NCI-H1092 (cell line): ENCODE measurements at regions not wholly inside any gene's neighbourhood (a gene's known extent, or its start where the extent isn't known, plus 50 kb on each side); places are given as distances from the start of the nearest gene placed in this dataset.
"Not testable (repeated sequence)": the region's sequence is repeated elsewhere in the genome, so short reads cannot be mapped to it uniquely, and the experiment has no call there.

ENCODE experiments used
- DNase-seq: peaks from one replicate; lab custom pipeline; 2025; lab: John Stamatoyannopoulos, UW

GRCh38 chr15:100767001-100767825, 112.4 kb upstream of the ALDH1A3 start:
- no peak for DNase-seq

DNA sequence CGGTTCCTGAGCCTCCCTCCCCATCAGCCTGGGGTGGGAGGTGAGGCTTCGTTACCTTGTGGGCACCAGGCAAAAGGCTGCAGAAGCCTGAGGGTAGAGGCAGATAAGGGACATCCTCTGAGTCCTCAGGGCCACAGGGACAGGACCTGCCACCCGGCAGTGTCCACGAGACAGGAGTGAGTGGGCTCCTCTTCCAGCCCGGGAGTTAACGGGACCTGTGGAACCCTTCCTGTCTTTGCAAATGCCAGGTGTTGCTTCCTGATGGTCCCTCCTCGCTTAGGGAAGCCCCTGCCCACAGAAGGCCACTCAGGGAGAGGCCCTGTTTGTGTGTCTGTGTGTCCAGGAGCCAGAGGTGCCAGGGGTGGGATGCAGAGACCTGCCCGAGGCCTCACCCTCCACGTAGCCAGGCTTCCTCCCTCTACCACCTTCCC, 111.1 kb upstream of the ALDH1A3 start:
- no peak for DNase-seq

- no peak for DNase-seq
Observed at GRCh38 chr15:100769043-100769974, 110.3 kb upstream of the ALDH1A3 start.

GRCh38 chr15:100769975-100770340, 109.7 kb upstream of the ALDH1A3 start:
- no peak for DNase-seq

DNA sequence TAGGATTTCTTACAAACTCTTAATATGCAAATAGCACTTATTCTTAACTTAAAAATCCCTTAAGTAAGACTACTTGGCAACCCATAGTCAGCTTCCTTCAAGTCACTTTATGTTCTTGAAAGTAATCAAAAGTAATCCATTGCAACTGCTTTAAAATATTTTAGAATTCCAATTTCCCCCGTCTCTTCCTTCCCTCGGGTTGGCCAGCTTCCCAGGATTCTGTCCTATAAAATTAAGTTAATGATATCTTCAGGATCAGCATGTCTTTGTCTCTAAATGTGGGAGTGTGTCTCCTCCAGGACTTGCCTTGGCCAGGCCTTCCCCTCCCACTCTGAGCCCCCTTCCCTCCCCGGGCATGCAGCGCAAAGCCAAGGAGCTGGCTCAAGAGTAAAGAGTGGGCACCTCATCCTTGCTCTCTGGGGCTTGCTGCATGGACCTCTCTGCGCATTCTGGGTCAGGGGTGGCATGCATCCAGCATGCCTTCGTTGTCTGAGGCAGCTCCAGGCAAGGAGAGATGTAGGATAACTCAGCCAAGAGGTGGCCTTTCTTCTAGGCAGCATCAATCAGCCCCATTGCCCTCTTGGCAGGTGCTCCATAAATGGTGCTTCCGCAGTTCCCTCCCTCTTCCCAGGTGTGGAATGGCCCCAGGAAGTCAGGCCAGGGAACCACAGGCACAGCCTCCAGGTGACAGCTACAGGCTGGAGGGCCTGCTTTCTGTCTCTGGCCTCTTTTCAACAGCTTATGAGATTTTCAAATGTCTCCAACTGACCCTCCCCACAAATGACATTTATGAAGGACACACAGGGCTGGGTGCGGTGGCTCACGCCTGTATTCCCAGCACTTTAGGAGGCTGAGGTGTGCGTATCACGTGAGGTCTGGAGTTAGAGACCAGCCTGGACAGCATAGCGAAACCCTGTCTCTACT, 108.7 kb upstream of the ALDH1A3 start:
- DNase-seq: no peak

DNA sequence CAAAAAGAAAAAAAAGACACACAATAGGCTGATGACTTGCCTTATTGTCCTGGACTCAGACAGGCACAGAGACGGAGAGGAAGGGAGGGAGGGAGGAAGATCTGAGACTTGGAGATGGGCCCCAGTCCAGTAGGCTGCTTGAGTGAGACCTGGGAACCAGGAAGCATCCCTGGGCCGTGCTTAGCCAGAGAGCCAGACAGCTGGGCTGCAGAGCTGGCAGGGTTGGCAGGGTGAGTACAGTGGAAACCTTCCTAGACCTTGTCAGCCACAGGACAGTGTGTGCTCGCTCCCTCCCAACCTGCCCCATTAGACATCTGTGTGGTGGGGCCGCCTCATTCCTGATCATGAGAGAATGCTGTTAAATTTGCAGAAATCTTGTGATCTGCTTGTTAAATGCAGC, 107.9 kb upstream of the ALDH1A3 start:
- no peak for DNase-seq

GRCh38 chr15:100772478-100772877, 107.2 kb upstream of the ALDH1A3 start:
- DNase-seq: no peak

DNA sequence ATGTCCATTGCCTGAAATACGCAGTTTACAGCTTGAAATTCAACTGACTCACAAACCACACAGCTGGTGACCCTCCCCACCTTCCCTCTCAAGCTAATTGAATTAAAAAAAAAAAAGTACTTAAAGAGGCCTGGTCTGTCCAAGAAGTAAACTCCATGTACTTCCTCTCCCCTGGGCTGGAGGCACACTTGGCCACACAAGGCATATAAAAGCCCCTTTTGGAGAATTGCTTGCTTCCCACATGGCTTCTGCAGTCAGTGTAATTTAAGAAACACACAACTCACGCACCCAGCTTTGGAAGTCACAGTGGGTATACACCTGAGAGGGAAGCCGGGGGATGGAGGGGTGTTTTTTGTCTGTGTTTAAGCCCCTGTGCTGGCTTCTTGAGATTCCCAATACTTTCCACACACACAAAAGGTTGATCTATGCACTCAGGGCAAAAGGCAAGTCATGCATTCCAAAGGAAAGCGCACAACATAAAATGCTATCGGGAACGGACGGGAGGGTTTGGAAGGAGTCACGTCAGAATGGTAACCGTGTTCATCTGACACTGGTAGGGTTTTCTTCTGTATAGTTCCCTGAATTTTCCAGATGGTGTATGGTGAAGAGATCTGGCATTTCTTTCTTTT, 106.6 kb upstream of the ALDH1A3 start:
- no peak for DNase-seq

DNA sequence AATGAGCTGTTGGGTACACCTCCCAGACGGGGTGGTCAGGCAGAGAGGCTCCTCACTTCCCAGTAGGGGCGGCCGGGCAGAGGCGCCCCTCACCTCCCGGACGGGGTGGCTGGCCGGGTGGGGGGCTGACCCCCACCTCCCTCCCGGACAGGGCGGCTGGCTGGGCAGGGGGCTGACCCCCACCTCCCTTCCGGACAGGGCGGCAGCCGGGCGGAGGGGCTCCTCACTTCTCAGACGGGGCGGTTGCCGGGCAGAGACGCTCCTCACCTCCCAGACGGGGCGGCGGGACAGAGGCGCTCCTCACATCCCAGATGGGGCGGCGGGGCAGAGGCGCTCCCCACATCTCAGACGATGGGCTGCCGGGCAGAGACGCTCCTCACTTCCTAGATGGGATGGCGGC, 105.6 kb upstream of the ALDH1A3 start:
- not testable (repeated sequence) for DNase-seq

DNA sequence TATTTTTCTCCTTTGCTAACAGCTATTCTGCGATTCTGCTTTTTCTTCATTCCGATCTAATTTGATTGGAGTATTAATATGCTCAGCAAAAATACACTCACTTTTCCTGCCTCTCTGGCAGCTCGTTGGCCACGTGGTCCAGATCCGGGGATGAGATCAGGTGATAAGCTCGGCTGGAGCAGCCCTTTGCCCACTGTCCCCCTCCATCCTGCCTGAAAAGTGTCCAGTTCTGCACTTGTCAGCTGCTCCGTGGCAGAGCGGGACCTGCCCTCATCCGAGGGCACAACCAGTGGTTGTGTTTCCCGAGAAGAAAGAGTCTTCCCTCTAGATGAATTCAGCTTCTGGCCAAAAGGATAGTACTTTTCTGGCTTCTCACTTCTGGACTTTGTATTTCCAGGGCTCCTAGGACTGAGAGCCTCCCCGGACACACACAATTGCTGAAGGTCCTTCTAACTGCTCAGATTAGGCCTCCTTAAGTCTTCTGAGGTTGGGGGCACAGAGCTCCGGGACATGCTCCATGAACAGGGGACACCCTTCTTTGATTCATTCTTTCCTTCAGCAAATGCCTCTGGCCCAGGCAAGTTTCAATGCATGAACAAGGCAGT, 103.9 kb upstream of the ALDH1A3 start:
- no peak for DNase-seq

DNA sequence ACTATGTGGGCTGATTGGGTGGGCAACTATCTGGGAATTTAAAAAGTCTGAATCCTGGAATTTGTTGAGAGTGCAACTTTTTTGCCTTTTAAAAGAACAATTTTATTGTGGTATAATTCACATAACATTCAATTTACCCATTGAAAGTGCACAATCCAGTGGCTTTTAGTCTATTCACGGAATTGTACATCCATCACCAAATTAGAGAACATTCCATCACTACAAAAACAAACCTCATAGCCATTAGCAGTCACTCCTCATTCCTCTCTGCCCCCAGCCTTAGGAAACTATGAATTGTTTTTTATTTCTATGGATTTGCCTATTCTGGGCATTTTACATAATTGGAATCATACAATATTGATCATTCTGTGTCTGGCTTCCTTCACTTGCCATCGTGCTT, 101.8 kb upstream of the ALDH1A3 start:
- no peak for DNase-seq

DNA sequence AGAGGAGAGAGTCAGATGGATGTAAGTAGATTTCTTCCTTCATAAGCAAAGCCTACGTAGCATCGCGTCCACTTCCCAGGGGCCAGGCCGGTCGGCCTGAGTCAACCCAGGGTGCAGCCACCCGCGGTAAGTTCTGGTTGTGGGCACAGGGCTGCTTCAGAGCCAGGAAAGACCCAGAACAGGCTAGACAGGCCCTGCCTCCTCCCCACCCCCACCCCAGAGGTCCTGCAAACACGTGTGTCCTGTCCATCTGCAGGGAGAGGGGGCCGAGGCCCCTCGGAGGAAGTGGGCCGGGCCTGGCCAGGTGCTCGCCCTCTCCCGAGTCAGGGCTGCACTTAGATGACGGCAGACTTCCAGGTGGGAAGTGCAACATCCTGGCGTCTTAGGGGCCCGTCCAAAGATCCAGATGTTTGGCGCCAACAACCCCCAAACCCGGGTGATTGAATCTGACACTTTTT, 100.8 kb upstream of the ALDH1A3 start:
- no peak for DNase-seq

DNA sequence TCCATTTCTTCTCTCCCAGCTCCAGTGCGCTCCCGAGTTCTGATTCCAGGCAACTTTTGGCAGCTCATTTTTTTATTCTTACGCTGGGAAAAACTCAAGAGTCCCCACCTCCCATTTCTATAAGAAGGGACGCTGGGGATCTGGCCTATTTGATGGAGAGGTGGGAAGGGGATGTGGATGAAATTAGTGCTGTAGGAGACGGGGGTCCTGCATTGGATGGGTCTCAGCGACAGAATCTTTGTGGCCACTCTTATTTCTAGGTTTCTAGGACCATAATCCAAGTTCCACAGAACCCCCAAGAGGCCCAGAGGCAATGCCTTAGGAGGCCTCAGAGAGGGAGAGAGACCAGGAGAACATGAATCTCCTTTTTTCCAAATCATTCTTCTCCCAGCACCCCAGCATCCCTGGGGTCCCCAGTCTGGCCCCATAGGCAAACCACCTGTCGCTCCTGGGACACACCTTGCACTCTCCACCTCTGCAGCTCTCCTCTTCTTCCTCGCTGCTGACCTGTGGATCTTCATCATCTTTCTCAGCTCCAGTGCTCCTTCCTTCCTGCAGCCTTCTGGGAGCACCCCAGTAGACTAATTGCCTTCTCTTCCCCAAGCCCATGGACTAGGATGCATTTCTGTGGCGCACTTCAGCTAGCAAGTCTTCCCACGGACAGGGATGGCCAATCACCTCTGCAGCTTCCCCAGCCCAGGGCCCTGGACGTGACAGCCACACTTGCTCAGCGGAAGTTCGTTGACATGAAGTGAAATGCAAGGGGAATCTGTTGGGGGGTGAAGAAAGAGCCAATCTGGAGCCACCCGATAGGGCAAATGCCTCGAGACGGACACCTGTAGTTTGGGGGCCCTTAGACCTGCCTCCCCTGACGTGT, 100.1 kb upstream of the ALDH1A3 start:
- no peak for DNase-seq

DNA sequence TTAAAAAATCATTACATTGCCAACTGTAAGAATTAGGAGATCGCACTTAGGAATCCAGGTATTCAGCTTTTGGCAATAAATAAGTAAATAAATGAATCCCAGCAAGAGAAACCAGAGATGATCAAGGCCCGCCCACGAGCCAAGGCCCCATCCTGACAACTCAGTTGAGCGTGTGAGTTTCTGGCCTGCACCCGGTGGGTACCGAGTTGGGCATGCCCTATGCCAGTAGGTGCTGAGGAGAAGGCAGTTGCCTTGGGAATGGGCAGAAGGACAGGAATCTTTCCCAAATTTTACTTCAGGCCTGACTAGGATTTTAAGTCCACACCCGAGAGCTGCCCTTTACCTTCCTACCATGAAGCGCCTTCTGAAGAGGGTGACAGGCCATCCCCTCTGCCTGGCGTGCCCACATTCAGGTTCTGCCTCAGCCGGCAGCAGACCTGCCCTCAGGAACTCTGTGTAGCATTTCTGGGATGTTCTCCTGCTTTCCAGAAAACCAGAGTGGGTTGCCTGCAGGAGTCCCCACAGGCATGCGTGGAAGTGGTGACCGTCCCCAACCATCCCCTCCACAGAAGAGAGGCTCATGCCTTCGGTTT, 99.3 kb upstream of the ALDH1A3 start:
- no peak for DNase-seq

GRCh38 chr15:100781061-100781960, 98.3 kb upstream of the ALDH1A3 start:
- DNase-seq: no peak

DNA sequence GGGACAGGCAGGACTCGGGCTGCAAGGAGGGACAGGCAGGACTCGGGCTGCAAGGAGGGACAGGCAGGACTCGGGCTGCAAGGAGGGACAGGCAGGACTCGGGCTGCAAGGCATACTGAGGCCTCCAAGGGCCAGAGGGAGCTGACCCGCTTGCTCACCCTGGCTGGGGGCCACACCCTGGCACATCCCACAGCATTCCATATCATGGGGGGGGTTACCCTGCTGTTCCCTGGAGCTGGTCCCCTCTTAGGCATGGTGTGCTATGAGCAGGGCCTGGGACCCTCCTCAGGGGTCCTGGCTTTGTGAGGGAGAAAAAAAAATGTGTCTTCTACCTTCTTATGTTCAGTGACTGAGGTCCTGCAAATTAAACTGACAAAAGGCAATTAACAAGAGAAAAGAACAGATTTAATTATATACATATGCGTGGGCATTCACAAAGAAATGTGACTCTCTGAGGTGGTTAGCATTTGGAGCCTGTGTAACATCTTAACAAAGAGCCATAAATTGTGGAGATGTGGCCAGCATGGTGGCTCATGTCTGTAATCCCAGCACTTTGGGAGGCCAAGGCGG, 97.6 kb upstream of the ALDH1A3 start:
- no peak for DNase-seq

GRCh38 chr15:100783291-100783690, 96.3 kb upstream of the ALDH1A3 start:
- no peak for DNase-seq
